ENCODE measurements at regions not wholly inside any gene's neighbourhood (a gene's known extent, or its start where the extent isn't known, plus 50 kb on each side); places are given as distances from the start of the nearest gene placed in this dataset.
A peak's percentile ranks its signal among the peaks of the same experiment; 100 is the strongest.

GRCh38 chr16:76768948-76769347, 422.0 kb upstream of the MON1B start:
- H3K9ac ChIP-seq (ENCODE audit: low read length): no peak overlapping the region
- H3K27me3 ChIP-seq (replicated peaks; ENCODE audit: control insufficient read depth, insufficient read depth, low read length): no peaks in the 10 kb centered on the region
- H3K4me1 ChIP-seq (ENCODE audit: control insufficient read depth, insufficient read depth, low read length): no peaks in the 10 kb centered on the region
- DNase-seq (ENCODE audit: low read depth): no peak
- H3K36me3 ChIP-seq (ENCODE audit: control insufficient read depth, insufficient read depth, low read length, severe bottlenecking): no peaks in the 10 kb centered on the region
- no peaks in the 10 kb centered on the region for H3K9me3 ChIP-seq (ENCODE audit: control insufficient read depth, low read length)
- H3K4me3 ChIP-seq (ENCODE audit: low read length): no peak overlapping the region

- Histone ChIP-seq H3K4me3 (ENCODE audit: low read length) (no peak overlapping the region), H3K36me3 (ENCODE audit: control insufficient read depth, insufficient read depth, low read length, severe bottlenecking) (no peaks in the 10 kb centered on the region), H3K4me1 (ENCODE audit: control insufficient read depth, insufficient read depth, low read length) (no peaks in the 10 kb centered on the region), H3K27me3 (replicated peaks; ENCODE audit: control insufficient read depth, insufficient read depth, low read length) (no peaks in the 10 kb centered on the region), H3K9ac (ENCODE audit: low read length) (no peak overlapping the region), H3K9me3 (ENCODE audit: control insufficient read depth, low read length) (no peaks in the 10 kb centered on the region)
- DNase-seq (ENCODE audit: low read depth): no peak
These were observed 419.8 kb upstream of the MON1B start for GRCh38 chr16:76771216-76771615.

- no peaks in the 10 kb centered on the region for H3K36me3 ChIP-seq (ENCODE audit: control insufficient read depth, insufficient read depth, low read length, severe bottlenecking)
- no peak overlapping the region for H3K4me3 ChIP-seq (ENCODE audit: low read length)
- no peaks in the 10 kb centered on the region for H3K27me3 ChIP-seq (replicated peaks; ENCODE audit: control insufficient read depth, insufficient read depth, low read length)
- no peak for DNase-seq (ENCODE audit: low read depth)
- no peak overlapping the region for H3K9ac ChIP-seq (ENCODE audit: low read length)
- peaks cover 3% of the 10 kb centered on the region for H3K9me3 ChIP-seq (ENCODE audit: control insufficient read depth, low read length)
- peaks cover 40% of the 10 kb centered on the region for H3K4me1 ChIP-seq (ENCODE audit: control insufficient read depth, insufficient read depth, low read length)
These were observed 413.1 kb upstream of the MON1B start for GRCh38 chr16:76777721-76778465.

- H3K4me1 ChIP-seq (ENCODE audit: control insufficient read depth, insufficient read depth, low read length): peaks cover 58% of the 10 kb centered on the region
- H3K36me3 ChIP-seq (ENCODE audit: control insufficient read depth, insufficient read depth, low read length, severe bottlenecking): no peaks in the 10 kb centered on the region
- peaks cover 3% of the 10 kb centered on the region for H3K9me3 ChIP-seq (ENCODE audit: control insufficient read depth, low read length)
- peak; percentile 54 for DNase-seq (ENCODE audit: low read depth)
- H3K4me3 ChIP-seq (ENCODE audit: low read length): no peak overlapping the region
- no peaks in the 10 kb centered on the region for H3K27me3 ChIP-seq (replicated peaks; ENCODE audit: control insufficient read depth, insufficient read depth, low read length)
- peak overlapping the region; percentile 61 for H3K9ac ChIP-seq (ENCODE audit: low read length)
These were observed 410.4 kb upstream of the MON1B start for GRCh38 chr16:76780556-76780955.

GRCh38 chr16:76784530-76784929, 406.5 kb upstream of the MON1B start:
- DNase-seq (ENCODE audit: low read depth): no peak
- Histone ChIP-seq H3K36me3 (ENCODE audit: control insufficient read depth, insufficient read depth, low read length, severe bottlenecking) (no peaks in the 10 kb centered on the region), H3K27me3 (replicated peaks; ENCODE audit: control insufficient read depth, insufficient read depth, low read length) (no peaks in the 10 kb centered on the region), H3K4me3 (ENCODE audit: low read length) (no peak overlapping the region), H3K4me1 (ENCODE audit: control insufficient read depth, insufficient read depth, low read length) (peaks cover 47% of the 10 kb centered on the region), H3K9ac (ENCODE audit: low read length) (peak overlapping the region; percentile 69), H3K9me3 (ENCODE audit: control insufficient read depth, low read length) (peaks cover 8% of the 10 kb centered on the region)

GRCh38 chr16:76787394-76787793, 403.6 kb upstream of the MON1B start:
- no peak overlapping the region for H3K9ac ChIP-seq (ENCODE audit: low read length)
- H3K27me3 ChIP-seq (replicated peaks; ENCODE audit: control insufficient read depth, insufficient read depth, low read length): no peaks in the 10 kb centered on the region
- no peak for DNase-seq (ENCODE audit: low read depth)

GRCh38 chr16:76791151-76791550, 399.8 kb upstream of the MON1B start:
- no peaks in the 10 kb centered on the region for H3K4me1 ChIP-seq (ENCODE audit: control insufficient read depth, insufficient read depth, low read length)
- no peaks in the 10 kb centered on the region for H3K27me3 ChIP-seq (replicated peaks; ENCODE audit: control insufficient read depth, insufficient read depth, low read length)
- H3K9me3 ChIP-seq (ENCODE audit: control insufficient read depth, low read length): peaks cover 5% of the 10 kb centered on the region
- no peak for DNase-seq (ENCODE audit: low read depth)
- H3K9ac ChIP-seq (ENCODE audit: low read length): no peak overlapping the region
- no peaks in the 10 kb centered on the region for H3K36me3 ChIP-seq (ENCODE audit: control insufficient read depth, insufficient read depth, low read length, severe bottlenecking)
- no peak overlapping the region for H3K4me3 ChIP-seq (ENCODE audit: low read length)

More at GRCh38 chr16:76787394-76787793, 403.6 kb upstream of the MON1B start:
- H3K4me3 ChIP-seq (ENCODE audit: low read length): no peak overlapping the region
- no peaks in the 10 kb centered on the region for H3K36me3 ChIP-seq (ENCODE audit: control insufficient read depth, insufficient read depth, low read length, severe bottlenecking)
- peaks cover 23% of the 10 kb centered on the region for H3K4me1 ChIP-seq (ENCODE audit: control insufficient read depth, insufficient read depth, low read length)
- H3K9me3 ChIP-seq (ENCODE audit: control insufficient read depth, low read length): peaks cover 5% of the 10 kb centered on the region

GRCh38 chr16:76796416-76796815, 394.6 kb upstream of the MON1B start:
- H3K9me3 ChIP-seq (ENCODE audit: control insufficient read depth, low read length): no peaks in the 10 kb centered on the region
- H3K9ac ChIP-seq (ENCODE audit: low read length): no peak overlapping the region
- no peaks in the 10 kb centered on the region for H3K4me1 ChIP-seq (ENCODE audit: control insufficient read depth, insufficient read depth, low read length)
- DNase-seq (ENCODE audit: low read depth): no peak
- H3K36me3 ChIP-seq (ENCODE audit: control insufficient read depth, insufficient read depth, low read length, severe bottlenecking): no peaks in the 10 kb centered on the region
- no peak overlapping the region for H3K4me3 ChIP-seq (ENCODE audit: low read length)
- no peaks in the 10 kb centered on the region for H3K27me3 ChIP-seq (replicated peaks; ENCODE audit: control insufficient read depth, insufficient read depth, low read length)

- Histone ChIP-seq H3K27me3 (replicated peaks; ENCODE audit: control insufficient read depth, insufficient read depth, low read length) (no peaks in the 10 kb centered on the region), H3K36me3 (ENCODE audit: control insufficient read depth, insufficient read depth, low read length, severe bottlenecking) (no peaks in the 10 kb centered on the region), H3K4me3 (ENCODE audit: low read length) (no peak overlapping the region), H3K9ac (ENCODE audit: low read length) (no peak overlapping the region), H3K4me1 (ENCODE audit: control insufficient read depth, insufficient read depth, low read length) (no peaks in the 10 kb centered on the region), H3K9me3 (ENCODE audit: control insufficient read depth, low read length) (no peaks in the 10 kb centered on the region)
- DNase-seq (ENCODE audit: low read depth): no peak
These were observed 394.0 kb upstream of the MON1B start for GRCh38 chr16:76796978-76797377.

GRCh38 chr16:76797457-76797856, 393.5 kb upstream of the MON1B start:
- no peaks in the 10 kb centered on the region for H3K4me1 ChIP-seq (ENCODE audit: control insufficient read depth, insufficient read depth, low read length)
- no peak for DNase-seq (ENCODE audit: low read depth)
- H3K4me3 ChIP-seq (ENCODE audit: low read length): no peak overlapping the region
- H3K9ac ChIP-seq (ENCODE audit: low read length): no peak overlapping the region
- no peaks in the 10 kb centered on the region for H3K9me3 ChIP-seq (ENCODE audit: control insufficient read depth, low read length)
- H3K36me3 ChIP-seq (ENCODE audit: control insufficient read depth, insufficient read depth, low read length, severe bottlenecking): no peaks in the 10 kb centered on the region
- H3K27me3 ChIP-seq (replicated peaks; ENCODE audit: control insufficient read depth, insufficient read depth, low read length): no peaks in the 10 kb centered on the region

- Histone ChIP-seq H3K36me3 (ENCODE audit: control insufficient read depth, insufficient read depth, low read length, severe bottlenecking) (no peaks in the 10 kb centered on the region), H3K9ac (ENCODE audit: low read length) (no peak overlapping the region), H3K9me3 (ENCODE audit: control insufficient read depth, low read length) (no peaks in the 10 kb centered on the region), H3K4me1 (ENCODE audit: control insufficient read depth, insufficient read depth, low read length) (no peaks in the 10 kb centered on the region), H3K27me3 (replicated peaks; ENCODE audit: control insufficient read depth, insufficient read depth, low read length) (no peaks in the 10 kb centered on the region), H3K4me3 (ENCODE audit: low read length) (no peak overlapping the region)
- no peak for DNase-seq (ENCODE audit: low read depth)
These were observed 390.8 kb upstream of the MON1B start for GRCh38 chr16:76800196-76800595.

GRCh38 chr16:76801357-76801756, 389.6 kb upstream of the MON1B start:
- Histone ChIP-seq H3K4me1 (ENCODE audit: control insufficient read depth, insufficient read depth, low read length) (peaks cover 4% of the 10 kb centered on the region), H3K9me3 (ENCODE audit: control insufficient read depth, low read length) (no peaks in the 10 kb centered on the region), H3K36me3 (ENCODE audit: control insufficient read depth, insufficient read depth, low read length, severe bottlenecking) (no peaks in the 10 kb centered on the region), H3K4me3 (ENCODE audit: low read length) (no peak overlapping the region), H3K9ac (ENCODE audit: low read length) (no peak overlapping the region), H3K27me3 (replicated peaks; ENCODE audit: control insufficient read depth, insufficient read depth, low read length) (no peaks in the 10 kb centered on the region)
- no peak for DNase-seq (ENCODE audit: low read depth)

Data from adipocyte (in vitro differentiated cells).